HFF-Myc (cell line): ENCODE measurements at regions not wholly inside any gene's neighbourhood (a gene's known extent, or its start where the extent isn't known, plus 50 kb on each side); places are given as distances from the start of the nearest gene placed in this dataset.

Experiments used
- DNase-seq: peaks from one replicate; pipeline ENCODE4 v3.0.0-alpha.2; 2011; ENCODE audit warnings: low read depth; ENCODE audit errors: extremely low read depth
- H3K4me3 ChIP-seq: replicated peaks from 2 replicates; pipeline ENCODE4 v1.5.1; 2011; ENCODE audit warnings: low read depth, mild to moderate bottlenecking, control low read depth, low read length
- CTCF ChIP-seq: IDR thresholded peaks from 2 replicates; pipeline ENCODE4 v1.5.1; 2012; ENCODE audit warnings: mild to moderate bottlenecking, low read depth, low read length, control low read depth; ENCODE audit errors: missing control alignments

- H3K4me3 ChIP-seq = no peak overlapping the region
- DNase-seq = no peak
- no peak for TF ChIP-seq CTCF
These were observed 175.0 kb downstream of the MACROH2A1 start for GRCh38 chr5:135223891-135224625.

- no peak for TF ChIP-seq CTCF
- DNase-seq = no peak
- H3K4me3 ChIP-seq = no peak overlapping the region
These were observed 175.6 kb downstream of the MACROH2A1 start for GRCh38 chr5:135223404-135223803.

- DNase-seq = no peak
- TF ChIP-seq CTCF = no peak
- no peak overlapping the region for H3K4me3 ChIP-seq
These were observed 176.3 kb downstream of the MACROH2A1 start for GRCh38 chr5:135222771-135223170.

- DNase-seq = no peak
- no peak for TF ChIP-seq CTCF
- H3K4me3 ChIP-seq = no peak overlapping the region
These were observed 176.8 kb downstream of the MACROH2A1 start for GRCh38 chr5:135222171-135222681.

GRCh38 chr5:135221696-135222095 is 177.3 kb downstream of the MACROH2A1 start:
- DNase-seq = no peak
- H3K4me3 ChIP-seq = no peak overlapping the region

GRCh38 chr5:135221187-135221473 is 177.9 kb downstream of the MACROH2A1 start:
- H3K4me3 ChIP-seq = no peak overlapping the region
- DNase-seq = no peak
- no peak for TF ChIP-seq CTCF

More at GRCh38 chr5:135221696-135222095, 177.3 kb downstream of the MACROH2A1 start:
- no peak for TF ChIP-seq CTCF
